ENCODE measurements at regions not wholly inside any gene's neighbourhood (a gene's known extent, or its start where the extent isn't known, plus 50 kb on each side); places are given as distances from the start of the nearest gene placed in this dataset.

- TF ChIP-seq CTCF (IDR thresholded peaks at IDR 0.05; ENCODE audit: control insufficient read depth, extremely low read depth, insufficient read depth), result no peak
- H3K4me3 ChIP-seq (ENCODE audit: low read depth, low read length), result no peak overlapping the region
- DNase-seq (ENCODE audit: low read depth), result no peak
Measured at GRCh38 chr5:98282521-98282920, 490.9 kb upstream of the RGMB start.

GRCh38 chr5:98292496-98292895 lies 481.0 kb upstream of the RGMB start:
- H3K4me3 ChIP-seq (ENCODE audit: low read depth, low read length), result no peak overlapping the region
- no peak for DNase-seq (ENCODE audit: low read depth)
- no peak for TF ChIP-seq CTCF (IDR thresholded peaks at IDR 0.05; ENCODE audit: control insufficient read depth, extremely low read depth, insufficient read depth)

- DNase-seq (ENCODE audit: low read depth), result no peak
- H3K4me3 ChIP-seq (ENCODE audit: low read depth, low read length), result no peak overlapping the region
- TF ChIP-seq CTCF (IDR thresholded peaks at IDR 0.05; ENCODE audit: control insufficient read depth, extremely low read depth, insufficient read depth), result no peak
Measured at GRCh38 chr5:98296426-98296825, 477.0 kb upstream of the RGMB start.

- TF ChIP-seq CTCF (IDR thresholded peaks at IDR 0.05; ENCODE audit: control insufficient read depth, extremely low read depth, insufficient read depth), result no peak
Measured at GRCh38 chr5:98299435-98299834, 474.0 kb upstream of the RGMB start.

GRCh38 chr5:98301547-98301946 lies 471.9 kb upstream of the RGMB start:
- no peak overlapping the region for H3K4me3 ChIP-seq (ENCODE audit: low read depth, low read length)
- DNase-seq (ENCODE audit: low read depth), result no peak
- TF ChIP-seq CTCF (IDR thresholded peaks at IDR 0.05; ENCODE audit: control insufficient read depth, extremely low read depth, insufficient read depth), result no peak

More at GRCh38 chr5:98299435-98299834, 474.0 kb upstream of the RGMB start:
- no peak overlapping the region for H3K4me3 ChIP-seq (ENCODE audit: low read depth, low read length)
- no peak for DNase-seq (ENCODE audit: low read depth)

GRCh38 chr5:98307811-98308210 lies 465.7 kb upstream of the RGMB start:
- DNase-seq (ENCODE audit: low read depth), result no peak
- no peak overlapping the region for H3K4me3 ChIP-seq (ENCODE audit: low read depth, low read length)
- TF ChIP-seq CTCF (IDR thresholded peaks at IDR 0.05; ENCODE audit: control insufficient read depth, extremely low read depth, insufficient read depth), result no peak

- no peak overlapping the region for H3K4me3 ChIP-seq (ENCODE audit: low read depth, low read length)
- DNase-seq (ENCODE audit: low read depth), result no peak
- TF ChIP-seq CTCF (IDR thresholded peaks at IDR 0.05; ENCODE audit: control insufficient read depth, extremely low read depth, insufficient read depth), result no peak
Measured at GRCh38 chr5:98308231-98308630, 465.2 kb upstream of the RGMB start.

Data from LNCaP clone FGC (cell line).